Pancreas (tissue), 10 donors: ENCODE measurements at regions not wholly inside any gene's neighbourhood (a gene's known extent, or its start where the extent isn't known, plus 50 kb on each side); places are given as distances from the start of the nearest gene placed in this dataset.

Experiments used
- ATAC-seq, 4 donors: fragments of 200-7000 bp; cut with Tn5 transposase; one replicate each; pipeline versions ENCODE4 v1.8.0 to v1.9.1; 2020; ENCODE audit warnings: mild to moderate bottlenecking in 4 of 4, moderate library complexity in 4 of 4
- DNase-seq, 6 donors: peaks; one replicate each; pipeline ENCODE4 v3.0.0-alpha.2; 2020
- FAIRE-seq: peaks from 2 replicates; lab custom pipeline; 2012; peaks lifted over from hg19 to GRCh38; lab: Jason Lieb, UNC
- H3K27ac ChIP-seq, 4 donors: fragments of 200-600 bp; sonication (generic); 1 replicate in 3 of 4; 2 replicates in 1 of 4; pipeline versions ENCODE4 v1.5.0 to v1.8.0; 2020
- H3K27me3 ChIP-seq, 4 donors: fragments of 200-600 bp; one replicate each; pipeline ENCODE4 v1.8.0; 2021
- H3K36me3 ChIP-seq, 3 donors: fragments of 200-600 bp; sonication (generic) in 1 of 3; one replicate each; pipeline versions ENCODE4 v1.5.0 to v1.8.0; 2020 to 2021
- H3K4me1 ChIP-seq, 3 donors: fragments of 200-600 bp; one replicate each; pipeline ENCODE4 v1.8.0; 2021
- H3K4me3 ChIP-seq, 4 donors: fragments of 200-600 bp; sonication (generic) in 2 of 4; one replicate each; pipeline versions ENCODE4 v1.5.0 to v1.8.0; 2020 to 2021
- H3K9me3 ChIP-seq, 4 donors: fragments of 200-600 bp; one replicate each; pipeline ENCODE4 v1.8.0; 2021
- CTCF ChIP-seq, 4 donors: fragments of 200-600 bp; sonication (generic) in 3 of 4; IDR thresholded peaks; one replicate each; pipeline versions ENCODE4 v1.5.0 to v1.8.0; 2021; ENCODE audit warnings: antibody characterized with exemption in 4 of 4
- WGBS, 2 donors: extraction: QIAGEN DNeasy Blood & Tissue Kit; methylation state at CpG; one replicate each; pipeline ENCODE4 v1.1.7; 2013; 5-methylcytosine and 5-hydroxymethylcytosine counted together
- intact Hi-C, 3 donors: fragments of 100-400 bp; cut with DNase I; formaldehyde crosslinking; loops; one replicate each; pipeline versions ENCODE4 v1.11.1 to v1.14.2; 2022
- donor health status: healthy with polysubstance abuse.
- donor health status: DM: no; HTN: no; CAD: no; lungs with moderate emphysema.
- donor health status: DM: no; HTN: no; CAD: no.
- donor health status: control.
- donor health status: control.
- donor health status: Bipolar disorder and iron deficiency.
- donor health status: DM: yes; HTN: yes; CAD: no.
- donor health status: DM: no; HTN: no; CAD: no.
- donor health status: DM: no; HTN: no; CAD: no.
- donor health status: DM: yes; HTN: yes; CAD: no.

- ATAC-seq (peak; percentile 79 to 97 (median 92)), FAIRE-seq (no peak), DNase-seq (peak in 3 of 6 donors; percentile 12 to 28 (median 23))
- Histone ChIP-seq H3K9me3 (no peaks in the 10 kb centered on the region), H3K27ac (no peak overlapping the region), H3K4me3 (no peak overlapping the region), H3K36me3 (no peaks in the 10 kb centered on the region), H3K27me3 (no peaks in the 10 kb centered on the region), H3K4me1 (no peaks in the 10 kb centered on the region)
- TF ChIP-seq CTCF (IDR thresholded peaks at IDR 0.05): no peak
- intact Hi-C loops: no loop called here
- WGBS, 2 donors: 38 to 42% methylated on average over 1 of the region's 1 CpG
Measured at GRCh38 chr2:226561962-226562361, 237.7 kb downstream of the IRS1 start.

GRCh38 chr2:226560325-226560724, 239.3 kb downstream of the IRS1 start:
- H3K4me1 ChIP-seq: no peaks in the 10 kb centered on the region
- no peak for TF ChIP-seq CTCF (IDR thresholded peaks at IDR 0.05)
- no peak overlapping the region for H3K27ac ChIP-seq
- no peaks in the 10 kb centered on the region for H3K36me3 ChIP-seq
- no peak for DNase-seq
- H3K27me3 ChIP-seq: no peaks in the 10 kb centered on the region
- no peaks in the 10 kb centered on the region for H3K9me3 ChIP-seq
- WGBS, 2 donors: 74 to 81% methylated on average over 2 of the region's 2 CpGs
- no peak overlapping the region for H3K4me3 ChIP-seq
- ATAC-seq: no peak
- no peak for FAIRE-seq
- intact Hi-C loops: no loop called here

- no peak overlapping the region for H3K4me3 ChIP-seq
- no peaks in the 10 kb centered on the region for H3K9me3 ChIP-seq
- no peaks in the 10 kb centered on the region for H3K27me3 ChIP-seq
- intact Hi-C loops: no loop called here
- H3K36me3 ChIP-seq: no peaks in the 10 kb centered on the region
- TF ChIP-seq CTCF (IDR thresholded peaks at IDR 0.05): no peak
- FAIRE-seq: no peak
- no peaks in the 10 kb centered on the region for H3K4me1 ChIP-seq
- no peak for ATAC-seq
- no peak for DNase-seq
- no peak overlapping the region for H3K27ac ChIP-seq
- WGBS, 2 donors: 68 to 78% methylated on average over 2 of the region's 2 CpGs
Measured at GRCh38 chr2:226559536-226559935, 240.1 kb downstream of the IRS1 start.

- H3K4me1 ChIP-seq: no peaks in the 10 kb centered on the region
- H3K27me3 ChIP-seq: no peaks in the 10 kb centered on the region
- H3K27ac ChIP-seq: no peak overlapping the region
- no peaks in the 10 kb centered on the region for H3K9me3 ChIP-seq
- 73 to 75% methylated on average over 5 of the region's 5 CpGs for WGBS, 2 donors
- H3K4me3 ChIP-seq: no peak overlapping the region
- H3K36me3 ChIP-seq: no peaks in the 10 kb centered on the region
- no peak for TF ChIP-seq CTCF (IDR thresholded peaks at IDR 0.05)
- no peak for ATAC-seq
- intact Hi-C loops: no loop called here
- DNase-seq: no peak
- no peak for FAIRE-seq
Measured at GRCh38 chr2:226558418-226558817, 241.2 kb downstream of the IRS1 start.

GRCh38 chr2:226556050-226556449, 243.6 kb downstream of the IRS1 start:
- DNase-seq: no peak
- 87 to 88% methylated on average over 4 of the region's 4 CpGs for WGBS, 2 donors
- FAIRE-seq: no peak
- no peak overlapping the region for H3K27ac ChIP-seq
- no peak overlapping the region for H3K4me3 ChIP-seq
- no peaks in the 10 kb centered on the region for H3K9me3 ChIP-seq
- TF ChIP-seq CTCF (IDR thresholded peaks at IDR 0.05): no peak
- no peaks in the 10 kb centered on the region for H3K27me3 ChIP-seq
- intact Hi-C loops: no loop called here
- ATAC-seq: no peak
- H3K36me3 ChIP-seq: no peaks in the 10 kb centered on the region
- no peaks in the 10 kb centered on the region for H3K4me1 ChIP-seq
